ENCODE measurements at regions not wholly inside any gene's neighbourhood (a gene's known extent, or its start where the extent isn't known, plus 50 kb on each side); places are given as distances from the start of the nearest gene placed in this dataset.
"Not testable (repeated sequence)": the region's sequence is repeated elsewhere in the genome, so short reads cannot be mapped to it uniquely, and the experiment has no call there.

- TF ChIP-seq, protein P1, sequence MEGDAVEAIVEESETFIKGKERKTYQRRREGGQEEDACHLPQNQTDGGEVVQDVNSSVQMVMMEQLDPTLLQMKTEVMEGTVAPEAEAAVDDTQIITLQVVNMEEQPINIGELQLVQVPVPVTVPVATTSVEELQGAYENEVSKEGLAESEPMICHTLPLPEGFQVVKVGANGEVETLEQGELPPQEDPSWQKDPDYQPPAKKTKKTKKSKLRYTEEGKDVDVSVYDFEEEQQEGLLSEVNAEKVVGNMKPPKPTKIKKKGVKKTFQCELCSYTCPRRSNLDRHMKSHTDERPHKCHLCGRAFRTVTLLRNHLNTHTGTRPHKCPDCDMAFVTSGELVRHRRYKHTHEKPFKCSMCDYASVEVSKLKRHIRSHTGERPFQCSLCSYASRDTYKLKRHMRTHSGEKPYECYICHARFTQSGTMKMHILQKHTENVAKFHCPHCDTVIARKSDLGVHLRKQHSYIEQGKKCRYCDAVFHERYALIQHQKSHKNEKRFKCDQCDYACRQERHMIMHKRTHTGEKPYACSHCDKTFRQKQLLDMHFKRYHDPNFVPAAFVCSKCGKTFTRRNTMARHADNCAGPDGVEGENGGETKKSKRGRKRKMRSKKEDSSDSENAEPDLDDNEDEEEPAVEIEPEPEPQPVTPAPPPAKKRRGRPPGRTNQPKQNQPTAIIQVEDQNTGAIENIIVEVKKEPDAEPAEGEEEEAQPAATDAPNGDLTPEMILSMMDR (IDR thresholded peaks at IDR 0.05; ENCODE audit: insufficient read depth, low read length, poor library complexity, severe bottlenecking) = not testable (repeated sequence)
- not testable (repeated sequence) for TF ChIP-seq EZH2phosphoT487 (conservative IDR thresholded peaks at IDR 0.05; ENCODE audit: low read length)
Measured at GRCh38 chr22:22297794-22298653, 53.4 kb downstream of the VPREB1 start.
